Inflammatory macrophage treated with lipopolysaccharide for 1 hour (primary cell): ENCODE measurements at regions not wholly inside any gene's neighbourhood (a gene's known extent, or its start where the extent isn't known, plus 50 kb on each side); places are given as distances from the start of the nearest gene placed in this dataset.

ENCODE experiments used
- DNase-seq, 2 donors: peaks; one replicate each; pipeline ENCODE4 v3.0.0-alpha.2; 2020 to 2022

GRCh38 chr5:135660826-135661575 is 82.2 kb upstream of the CXCL14 start:
- DNase-seq: no peak

- DNase-seq: no peak
These were observed 78.9 kb upstream of the CXCL14 start for GRCh38 chr5:135657536-135658305.

DNA sequence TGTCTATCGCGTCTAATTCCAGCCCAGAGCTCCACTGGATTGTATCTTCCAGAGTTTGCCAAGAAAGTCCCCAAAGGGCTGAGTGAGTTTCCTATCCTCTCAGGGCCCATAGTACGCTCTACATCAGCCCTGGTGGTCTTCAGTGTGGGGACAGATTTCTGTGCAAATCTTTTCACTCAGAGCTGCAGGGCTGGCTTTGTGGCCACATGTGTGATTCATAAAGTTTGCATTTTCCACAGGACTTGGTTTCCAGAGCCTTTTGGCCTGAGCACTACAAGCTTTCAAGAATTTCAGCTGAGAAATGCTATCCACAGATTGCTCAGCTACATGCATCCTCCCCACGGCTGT is 76.7 kb upstream of the CXCL14 start:
- no peak for DNase-seq

DNA sequence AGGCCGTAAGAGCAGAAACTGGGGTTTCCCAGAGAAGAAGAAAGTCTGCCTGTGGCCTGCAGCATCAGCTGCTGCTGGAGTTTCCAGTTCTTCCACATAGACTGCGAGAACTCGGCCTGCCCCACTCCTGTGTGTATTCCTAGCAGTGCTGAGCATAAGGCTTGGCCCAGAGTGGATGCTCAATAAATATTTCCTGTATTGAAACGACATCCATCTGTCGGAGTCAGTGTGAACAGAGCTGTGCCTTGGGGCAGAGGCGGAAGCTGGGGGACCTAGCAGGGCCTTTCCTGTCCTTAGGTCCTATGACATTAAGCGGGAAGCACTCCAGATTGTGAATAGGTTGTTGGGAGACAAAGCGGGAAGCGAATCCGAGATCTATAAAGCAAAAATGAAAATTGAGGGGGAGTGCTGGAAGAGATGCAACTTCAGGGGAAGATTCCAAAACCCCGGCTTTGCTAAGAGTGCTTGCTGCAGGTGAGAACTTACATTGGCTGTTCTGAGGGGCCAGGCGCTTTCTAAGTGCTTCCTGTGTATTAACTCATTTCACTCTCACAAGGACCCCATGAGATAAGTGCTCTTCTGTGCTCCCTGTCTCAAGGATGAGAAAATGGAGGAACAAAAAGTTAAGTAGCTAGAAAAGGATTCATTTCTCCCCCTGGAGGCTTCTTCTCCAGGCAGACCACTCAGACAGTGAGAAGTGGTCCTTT is 76.1 kb upstream of the CXCL14 start:
- peak; percentile 21 to 34 for DNase-seq

DNA sequence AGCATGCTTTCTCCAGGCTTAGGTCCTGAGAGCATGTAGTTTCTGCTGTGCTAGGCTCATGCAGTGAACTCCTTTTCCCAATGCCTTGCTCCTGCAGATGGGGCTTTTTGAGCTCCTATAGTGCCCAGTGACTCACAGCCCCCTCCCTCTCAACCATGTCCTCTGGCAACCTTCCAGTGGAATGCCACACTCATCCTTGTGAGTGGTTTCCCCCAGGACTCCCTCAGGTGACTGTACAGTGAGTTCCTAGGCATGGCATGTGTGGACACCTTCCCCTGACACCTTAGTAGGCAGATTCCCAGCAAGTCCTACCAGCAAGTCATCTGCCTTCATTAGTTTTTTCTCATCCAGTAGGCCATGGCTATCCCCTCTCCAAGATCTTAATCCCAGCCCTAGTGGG is 72.4 kb upstream of the CXCL14 start:
- no peak for DNase-seq

DNA sequence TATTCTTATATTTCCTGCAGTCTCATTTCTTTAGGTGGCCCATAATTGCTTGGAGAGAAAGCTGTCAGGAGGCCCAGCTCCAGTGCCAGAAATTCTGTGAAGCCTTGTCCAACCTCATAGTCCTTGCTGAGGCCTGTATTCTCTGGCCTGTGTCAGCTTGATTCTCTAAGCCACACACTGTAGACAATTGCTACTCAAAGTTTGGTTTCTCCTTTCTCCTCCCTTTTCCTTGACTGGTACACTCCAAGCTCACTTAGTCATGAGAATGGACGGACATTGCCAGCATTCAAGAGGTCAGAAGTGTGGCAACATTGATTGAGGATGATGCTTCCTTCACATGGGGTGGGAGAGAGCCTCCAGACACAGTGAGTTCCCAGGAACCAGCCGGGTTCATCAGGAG is 71.3 kb upstream of the CXCL14 start:
- DNase-seq: no peak

DNA sequence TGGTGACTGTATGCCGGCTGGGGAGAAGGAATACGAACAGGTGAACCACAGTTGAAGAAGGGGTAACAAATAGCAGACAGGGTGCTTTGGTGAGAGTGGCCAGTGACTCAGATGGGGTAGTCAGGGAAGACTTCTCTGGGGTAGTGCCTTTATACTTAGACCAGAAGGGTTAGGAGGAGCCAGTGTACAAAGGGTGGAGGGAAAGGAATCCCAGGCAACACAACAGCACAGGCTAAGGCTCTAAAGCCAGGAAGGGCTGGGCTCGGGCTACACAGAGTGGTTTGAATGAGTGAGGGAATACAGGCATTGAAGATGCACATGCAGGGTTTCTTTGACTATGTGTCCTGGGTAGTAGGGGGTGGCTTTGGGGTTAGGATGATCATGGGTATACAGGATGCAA is 70.6 kb upstream of the CXCL14 start:
- DNase-seq: no peak

DNA sequence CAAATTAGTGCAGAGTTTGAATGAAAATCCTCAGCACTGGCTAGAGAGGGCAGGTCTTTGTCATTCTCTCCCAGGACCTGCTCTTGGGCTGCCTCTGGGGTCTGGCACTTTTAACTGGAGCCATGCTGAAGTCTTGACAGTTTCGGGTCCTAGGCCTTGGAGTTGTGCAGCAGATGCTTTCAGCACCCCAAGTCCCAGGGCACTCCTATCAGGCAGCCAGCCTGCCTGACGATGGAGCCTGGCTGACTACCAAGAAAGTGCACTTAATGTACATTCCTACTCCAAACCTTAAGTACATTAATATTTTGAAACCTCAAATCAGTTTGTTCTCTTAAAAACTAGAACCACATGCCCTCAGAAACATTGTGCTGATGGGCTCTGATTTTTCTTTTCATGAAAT is 69.3 kb upstream of the CXCL14 start:
- no peak for DNase-seq

DNA sequence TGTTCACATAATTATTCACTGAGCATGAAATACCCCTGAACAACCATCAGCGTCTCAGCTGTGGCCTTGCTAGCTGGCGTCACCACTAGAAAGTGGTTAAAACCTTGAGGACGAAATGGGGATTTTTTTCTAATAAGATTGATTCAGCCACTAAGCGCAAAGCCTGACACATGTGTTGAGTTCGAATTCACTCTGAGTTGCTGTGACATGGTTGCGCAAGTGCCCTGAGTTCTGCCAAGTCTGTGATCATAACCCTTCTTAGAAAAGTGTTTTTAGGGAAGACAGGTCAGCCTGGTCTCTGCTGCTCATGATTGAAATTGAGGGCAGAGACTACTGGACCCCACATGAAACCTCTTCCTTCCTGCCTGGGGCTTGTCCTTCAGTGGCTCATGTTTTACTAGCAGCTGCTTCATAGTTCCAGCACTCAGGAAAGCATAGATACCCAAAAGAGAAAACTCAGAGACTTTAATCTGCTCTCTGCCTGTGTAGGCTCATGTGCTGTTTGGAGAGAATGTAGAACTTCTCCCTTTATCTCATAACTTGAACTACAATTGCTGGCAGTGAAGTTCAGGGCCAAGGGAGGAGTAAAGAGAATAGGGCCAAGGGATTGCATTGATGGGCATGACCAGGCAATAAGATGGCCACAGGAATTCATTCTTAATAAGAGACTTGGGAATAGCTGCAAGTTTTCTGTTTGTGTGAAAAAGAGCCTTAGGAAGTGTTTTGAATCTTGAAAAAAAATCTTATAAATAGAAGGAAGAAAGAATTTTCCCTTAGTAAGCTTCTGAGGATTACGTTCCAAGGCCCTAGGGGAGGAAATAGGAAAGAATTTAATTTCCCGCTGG is 66.8 kb upstream of the CXCL14 start:
- no peak for DNase-seq

GRCh38 chr5:135644816-135645215 is 66.0 kb upstream of the CXCL14 start:
- DNase-seq: no peak

- DNase-seq: no peak
These were observed 65.3 kb upstream of the CXCL14 start for GRCh38 chr5:135643881-135644766.

DNA sequence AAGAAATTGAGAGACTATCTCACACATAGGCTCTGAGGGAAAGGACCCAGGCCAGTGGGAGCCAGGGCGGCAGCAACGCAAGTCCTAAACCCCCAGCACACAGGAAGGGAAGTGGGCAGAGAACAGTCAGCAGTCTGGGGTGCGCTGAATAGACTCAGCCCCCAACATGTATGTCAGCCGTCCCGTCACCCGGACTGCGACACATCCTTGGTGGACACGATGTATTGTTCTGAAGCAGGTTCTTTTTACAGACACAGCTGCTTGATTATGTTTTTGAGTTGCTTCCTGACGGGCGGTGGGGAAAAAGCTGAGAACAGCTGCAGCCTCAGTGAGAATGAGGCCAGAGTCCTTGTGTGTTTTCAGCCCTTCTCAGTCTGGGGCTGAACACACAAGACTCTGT is 64.1 kb upstream of the CXCL14 start:
- no peak for DNase-seq

- DNase-seq: no peak
These were observed 63.7 kb upstream of the CXCL14 start for GRCh38 chr5:135642488-135642870.

DNA sequence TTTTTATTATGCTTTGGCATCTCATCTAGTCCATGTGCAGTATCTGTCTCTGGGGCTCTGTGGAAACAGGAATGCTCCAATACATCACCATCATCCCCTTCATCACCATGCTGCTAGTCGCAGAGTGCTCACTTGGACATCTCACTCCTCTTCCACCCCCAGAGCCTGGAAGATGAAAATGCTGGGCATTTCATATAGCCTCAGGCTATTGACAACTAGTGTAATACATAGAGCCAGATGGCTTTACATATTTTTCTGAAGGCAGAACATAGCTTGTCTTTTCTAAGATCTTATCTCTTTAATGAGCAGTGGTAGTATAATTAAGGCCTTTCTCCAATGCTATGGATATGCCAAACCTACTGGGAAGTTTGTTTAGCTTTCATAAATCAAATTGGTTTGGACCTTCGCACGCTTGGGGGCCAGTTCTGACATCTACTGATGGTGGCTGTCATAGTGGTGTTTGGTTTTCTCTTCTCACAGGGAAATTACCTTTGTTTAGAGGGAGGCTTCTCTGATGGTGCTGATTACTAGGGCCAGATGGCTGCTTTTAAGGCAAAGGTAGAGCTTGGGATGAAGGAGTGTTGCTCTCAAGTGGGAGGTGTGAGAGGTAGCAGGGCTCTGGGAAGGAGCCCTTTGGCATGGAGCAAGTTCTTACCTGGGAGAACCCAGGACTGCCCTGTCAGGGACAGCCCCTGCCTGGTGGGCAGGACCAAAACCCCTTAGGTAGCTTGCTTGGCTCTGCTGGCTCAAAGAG is 63.1 kb upstream of the CXCL14 start:
- DNase-seq: no peak

DNA sequence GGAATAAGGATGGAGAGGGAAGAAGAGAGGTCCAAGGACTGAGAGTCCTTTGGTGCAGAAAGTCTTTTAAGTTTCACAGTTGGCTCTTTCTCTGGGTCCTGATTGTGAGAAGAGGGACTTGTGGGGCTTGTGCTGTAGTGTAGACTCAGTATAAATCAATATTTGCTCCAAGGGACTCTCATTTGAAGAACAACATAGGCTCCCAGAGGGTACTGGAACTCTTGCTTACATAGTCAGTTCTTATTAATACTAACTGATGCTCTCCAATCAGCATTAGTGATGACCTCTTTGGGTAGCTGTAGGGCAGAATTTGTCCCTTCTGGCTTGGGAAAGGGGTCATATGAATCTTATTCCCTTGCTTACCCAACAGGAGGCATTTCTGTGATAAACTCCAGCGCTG is 62.5 kb upstream of the CXCL14 start:
- DNase-seq: no peak

DNA sequence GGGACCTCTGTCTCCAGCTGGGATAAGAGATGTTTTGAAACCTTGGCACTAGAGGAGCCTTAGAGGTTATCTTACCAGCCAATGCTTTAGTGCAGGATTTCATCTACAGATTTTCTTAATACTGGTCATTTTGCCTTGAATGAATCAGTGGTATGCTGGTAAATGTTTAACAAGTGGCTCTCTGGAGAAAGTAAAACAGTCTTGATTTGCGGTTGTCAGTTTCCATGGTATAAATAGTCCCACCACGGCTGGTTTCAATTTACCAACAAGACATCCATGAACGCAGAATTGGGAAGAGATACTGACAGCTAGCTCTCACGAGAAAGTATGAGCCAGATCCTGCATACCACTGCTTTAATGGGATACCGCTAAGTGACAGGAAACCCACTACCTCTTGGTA is 56.7 kb upstream of the CXCL14 start:
- no peak for DNase-seq

GRCh38 chr5:135632798-135633197 is 54.0 kb upstream of the CXCL14 start:
- no peak for DNase-seq

DNA sequence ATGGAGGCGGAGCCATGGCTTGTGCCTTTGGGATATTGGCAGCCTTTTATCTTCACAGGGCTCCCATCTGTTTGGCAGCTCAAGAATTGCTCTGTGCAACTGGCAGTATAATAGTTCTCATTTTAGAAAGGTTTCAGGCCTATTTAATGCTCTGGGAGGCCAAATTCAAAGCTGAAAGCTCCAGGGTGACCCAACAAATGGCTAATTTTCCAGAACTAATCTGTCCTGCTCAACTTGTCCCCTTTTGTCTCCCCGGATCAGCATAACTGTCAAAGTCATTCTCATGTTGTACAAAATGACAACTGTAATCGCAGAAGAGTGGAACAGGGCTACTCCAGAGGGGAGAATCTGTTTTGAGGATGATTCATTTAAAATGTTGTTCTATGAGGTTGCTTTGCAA is 52.6 kb upstream of the CXCL14 start:
- DNase-seq: no peak

- no peak for DNase-seq
These were observed 50.9 kb upstream of the CXCL14 start for GRCh38 chr5:135629666-135630065.

GRCh38 chr5:135628771-135629563 is 50.2 kb upstream of the CXCL14 start:
- no peak for DNase-seq
